Activated CD8-positive, alpha-beta T cell treated with anti-CD3 and anti-CD28 coated beads for 36 hours (primary cell): ENCODE measurements at regions not wholly inside any gene's neighbourhood (a gene's known extent, or its start where the extent isn't known, plus 50 kb on each side); places are given as distances from the start of the nearest gene placed in this dataset.

Source experiments
- ATAC-seq: fragments of 200-7000 bp; cut with Tn5 transposase; one replicate; pipeline ENCODE4 v1.10.0; 2021; ENCODE audit warnings: mild to moderate bottlenecking, moderate library complexity
- CTCF ChIA-PET: fragments of 350-600 bp; sonication (Branson Sonifier 250); formaldehyde crosslinking; loops from one replicate; lab custom pipeline; 2021; ENCODE audit warnings: antibody characterized with exemption; lab: Charles Lee
- POLR2A ChIA-PET: fragments of 350-600 bp; sonication (Branson Sonifier 250); formaldehyde crosslinking; loops from one replicate; lab custom pipeline; 2021; ENCODE audit warnings: antibody characterized with exemption; lab: Charles Lee
- DNase-seq: peaks from one replicate; pipeline ENCODE4 v3.0.0-alpha.2; 2020
- H3K27ac Mint-ChIP-seq: one replicate; pipeline ENCODE4 v1.8.0; 2021; ENCODE audit warnings: mild to moderate bottlenecking, mixed read lengths
- H3K27me3 Mint-ChIP-seq: one replicate; pipeline ENCODE4 v1.8.0; 2021; ENCODE audit warnings: mixed read lengths
- H3K36me3 Mint-ChIP-seq: one replicate; pipeline ENCODE4 v1.8.0; 2021; ENCODE audit warnings: low read depth, mixed read lengths
- H3K4me1 Mint-ChIP-seq: one replicate; pipeline ENCODE4 v1.8.0; 2021; ENCODE audit warnings: low read depth, mixed read lengths
- H3K4me3 Mint-ChIP-seq: one replicate; pipeline ENCODE4 v1.8.0; 2021; ENCODE audit warnings: mild to moderate bottlenecking, moderate library complexity, mixed read lengths
- H3K9me3 Mint-ChIP-seq: one replicate; pipeline ENCODE4 v1.8.0; 2021; ENCODE audit warnings: mixed read lengths
- CTCF ChIP-seq: fragments of 200-600 bp; IDR thresholded peaks from one replicate; pipeline ENCODE4 v1.8.0; 2022; ENCODE audit warnings: antibody characterized with exemption, mild to moderate bottlenecking
- intact Hi-C: fragments of 100-400 bp; cut with micrococcal nuclease; formaldehyde crosslinking; loops from one replicate; pipeline ENCODE4 v1.10.0; 2022

GRCh38 chr6:150667359-150667758 is 67.7 kb downstream of the PLEKHG1 start:
- no peaks in the 10 kb centered on the region for H3K9me3 Mint-ChIP-seq
- ChIA-PET POLR2A (no interaction called here), CTCF (interaction anchor here (1.7 kb wide), 1 partner anchor 18 kb away, joined by 6 read pairs; no protein-coding TSS in a partner anchor)
- intact Hi-C loops = no loop called here
- DNase-seq (no peak), ATAC-seq (no peak)
- H3K4me1 Mint-ChIP-seq = peaks cover 7% of the 10 kb centered on the region
- no peak overlapping the region for H3K4me3 Mint-ChIP-seq
- H3K27ac Mint-ChIP-seq = no peak overlapping the region
- no peaks in the 10 kb centered on the region for H3K36me3 Mint-ChIP-seq
- no peak for TF ChIP-seq CTCF
- H3K27me3 Mint-ChIP-seq = no peaks in the 10 kb centered on the region

GRCh38 chr6:150667977-150668716 is 68.5 kb downstream of the PLEKHG1 start:
- ChIA-PET POLR2A (no interaction called here), CTCF (interaction anchor here (1.7 kb wide), 1 partner anchor 17 kb away, joined by 6 read pairs; no protein-coding TSS in a partner anchor)
- Mint-ChIP-seq H3K27me3 (no peaks in the 10 kb centered on the region), H3K27ac (no peak overlapping the region), H3K9me3 (no peaks in the 10 kb centered on the region), H3K4me1 (peaks cover 7% of the 10 kb centered on the region), H3K36me3 (no peaks in the 10 kb centered on the region), H3K4me3 (no peak overlapping the region)
- DNase-seq (no peak), ATAC-seq (no peak)
- intact Hi-C loops = no loop called here
- TF ChIP-seq CTCF = no peak

GRCh38 chr6:150668900-150669302 is 69.2 kb downstream of the PLEKHG1 start:
- DNase-seq (no peak), ATAC-seq (no peak)
- H3K36me3 Mint-ChIP-seq = no peaks in the 10 kb centered on the region
- H3K4me1 Mint-ChIP-seq = peaks cover 8% of the 10 kb centered on the region
- H3K27ac Mint-ChIP-seq = no peak overlapping the region
- H3K4me3 Mint-ChIP-seq = no peak overlapping the region
- intact Hi-C loops = no loop called here
- no peaks in the 10 kb centered on the region for H3K9me3 Mint-ChIP-seq
- no peaks in the 10 kb centered on the region for H3K27me3 Mint-ChIP-seq
- ChIA-PET POLR2A (no interaction called here), CTCF (interaction anchor here (1.7 kb wide), 1 partner anchor 16 kb away, joined by 6 read pairs; no protein-coding TSS in a partner anchor)
- TF ChIP-seq CTCF = no peak

GRCh38 chr6:150670311-150670710 is 70.6 kb downstream of the PLEKHG1 start:
- Mint-ChIP-seq H3K36me3 (no peaks in the 10 kb centered on the region), H3K4me3 (no peak overlapping the region), H3K4me1 (peaks cover 11% of the 10 kb centered on the region), H3K27me3 (no peaks in the 10 kb centered on the region), H3K9me3 (no peaks in the 10 kb centered on the region), H3K27ac (no peak overlapping the region)
- peak; percentile 18 for DNase-seq
- ChIA-PET POLR2A (no interaction called here), CTCF (no interaction called here)
- no peak for TF ChIP-seq CTCF
- no peak for ATAC-seq
- intact Hi-C loops = no loop called here

GRCh38 chr6:150672800-150673199 is 73.1 kb downstream of the PLEKHG1 start:
- no peaks in the 10 kb centered on the region for H3K36me3 Mint-ChIP-seq
- ChIA-PET CTCF (no interaction called here), POLR2A (no interaction called here)
- TF ChIP-seq CTCF = no peak
- ATAC-seq (no peak), DNase-seq (no peak)
- no peak overlapping the region for H3K27ac Mint-ChIP-seq
- H3K27me3 Mint-ChIP-seq = peaks cover 2% of the 10 kb centered on the region
- intact Hi-C loops = no loop called here
- H3K4me1 Mint-ChIP-seq = peaks cover 8% of the 10 kb centered on the region
- no peaks in the 10 kb centered on the region for H3K9me3 Mint-ChIP-seq
- no peak overlapping the region for H3K4me3 Mint-ChIP-seq
